COLO668 (cell line): ENCODE measurements at regions not wholly inside any gene's neighbourhood (a gene's known extent, or its start where the extent isn't known, plus 50 kb on each side); places are given as distances from the start of the nearest gene placed in this dataset.
"Not testable (repeated sequence)": the region's sequence is repeated elsewhere in the genome, so short reads cannot be mapped to it uniquely, and the experiment has no call there.

Experiments used
- DNase-seq: peaks from one replicate; lab custom pipeline; 2025; ENCODE audit not compliant: unreplicated experiment; lab: John Stamatoyannopoulos, UW

DNA sequence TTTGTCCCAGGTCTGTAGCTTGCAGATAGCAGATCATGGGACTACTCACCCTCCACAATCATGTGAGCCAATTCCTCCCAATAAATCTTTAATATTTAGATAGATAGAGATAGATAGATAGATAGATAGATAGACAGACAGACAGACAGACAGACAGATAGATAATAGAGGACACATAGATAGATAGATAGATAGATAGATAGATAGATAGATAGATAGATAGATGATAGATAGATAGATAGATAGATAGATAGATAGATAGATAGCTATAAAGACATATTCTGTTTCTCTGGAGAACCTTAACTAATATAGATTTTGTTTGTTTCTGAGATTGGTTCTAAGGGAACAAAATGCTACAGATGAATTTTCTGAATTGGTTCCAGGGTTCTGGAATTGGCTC is 82.3 kb upstream of the PRDX6 start:
- not testable (repeated sequence) for DNase-seq

DNA sequence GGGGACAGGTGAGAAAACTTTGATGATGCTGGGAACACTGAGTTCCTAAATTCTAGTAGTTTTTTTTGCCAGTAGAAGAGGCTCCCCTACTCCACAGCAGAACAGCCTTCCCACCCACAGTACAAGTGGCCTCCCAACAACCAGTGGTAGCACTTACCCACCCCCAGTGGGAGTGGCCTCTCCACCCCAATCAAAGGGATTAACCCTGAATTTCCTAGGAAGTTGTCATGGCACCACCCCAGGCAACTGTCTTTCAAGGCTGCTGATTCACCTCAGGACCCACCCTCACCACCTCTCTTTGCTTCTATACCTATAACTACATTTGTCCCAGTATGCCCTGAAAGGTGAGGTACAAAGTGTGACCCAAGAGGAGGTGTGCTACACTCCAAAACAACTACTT is 81.4 kb upstream of the PRDX6 start:
- no peak for DNase-seq

DNA sequence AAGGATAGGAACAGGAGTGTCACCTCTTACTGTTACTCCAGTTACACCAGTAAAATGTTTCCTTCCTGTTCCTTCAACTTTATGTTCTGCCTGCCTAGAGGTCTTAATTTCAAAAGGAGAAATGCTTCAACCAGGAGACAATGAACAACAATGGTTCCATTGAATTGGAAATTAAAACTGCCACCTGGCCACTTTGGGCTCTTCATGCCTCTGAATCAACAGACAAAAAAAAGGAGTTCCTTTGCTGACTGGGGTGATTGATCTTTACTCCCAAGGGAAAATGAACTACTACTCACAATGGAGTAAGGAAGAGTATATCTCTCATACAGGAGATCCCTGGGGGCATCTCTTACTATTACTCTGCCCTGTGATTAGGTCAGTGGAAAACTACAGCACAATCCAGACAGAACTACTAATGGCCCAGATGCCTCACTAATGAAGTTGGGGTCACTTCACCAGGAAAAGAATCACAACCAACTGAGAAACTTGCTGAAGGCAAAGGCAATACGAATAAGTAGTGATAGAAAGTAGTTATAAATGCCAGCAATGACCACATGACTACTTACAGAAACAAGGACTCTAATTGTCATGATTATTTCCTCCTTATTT is 76.6 kb upstream of the PRDX6 start:
- no peak for DNase-seq

DNA sequence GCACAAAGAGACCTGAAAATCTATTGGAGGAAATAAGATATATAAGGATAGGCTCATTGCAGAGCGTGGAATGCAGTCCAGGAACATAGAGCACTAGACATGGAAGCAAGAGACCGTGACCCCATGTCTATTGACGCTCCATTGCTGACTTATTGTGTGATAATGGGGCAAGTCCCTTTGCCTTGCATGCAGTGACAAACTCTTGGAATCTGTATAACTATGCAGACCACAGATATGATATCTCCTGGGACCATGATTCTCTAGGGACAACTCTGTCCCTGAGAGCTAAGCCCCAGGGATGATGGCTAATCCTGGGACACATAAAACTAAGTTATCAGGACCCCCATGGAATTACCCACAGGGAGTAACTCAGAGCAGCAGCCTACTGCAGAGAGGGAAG is 73.1 kb upstream of the PRDX6 start:
- DNase-seq = no peak

DNA sequence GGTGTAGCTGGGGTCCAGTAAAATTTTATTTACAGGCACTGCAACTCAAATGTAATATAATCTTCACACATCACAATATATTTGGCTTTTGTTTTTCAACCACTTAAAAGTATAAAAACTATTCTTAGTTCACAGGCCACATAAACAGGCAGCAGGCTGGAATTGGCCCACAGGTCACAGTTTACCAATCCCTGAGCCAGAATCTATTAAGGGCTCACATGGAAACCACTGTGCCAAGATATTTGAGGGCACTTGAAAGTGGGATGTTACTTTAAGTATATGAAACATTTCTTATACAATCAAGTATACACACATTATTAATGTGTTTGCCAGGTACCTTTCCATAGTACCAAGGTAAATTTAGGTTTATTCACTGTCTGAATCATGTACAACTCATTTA is 71.9 kb upstream of the PRDX6 start:
- no peak for DNase-seq

DNA sequence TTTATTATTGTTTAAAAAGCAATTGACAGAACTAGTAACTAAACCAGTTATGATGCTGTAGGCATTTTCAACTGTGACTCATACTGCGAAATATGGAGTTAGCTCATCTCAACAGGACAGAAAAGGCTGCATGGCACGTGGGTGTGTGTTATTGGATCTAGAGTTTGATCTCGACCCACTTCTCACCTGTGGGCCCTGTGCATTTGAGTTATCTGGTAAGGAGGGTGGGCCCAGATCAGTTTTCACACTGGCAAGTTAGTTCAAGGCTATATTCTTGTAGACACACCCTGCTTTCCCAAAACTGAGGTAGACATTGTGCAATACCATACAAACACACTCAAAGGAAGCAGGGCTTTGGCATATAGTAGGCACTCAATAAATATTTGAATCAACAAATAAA is 71.3 kb upstream of the PRDX6 start:
- DNase-seq = no peak

DNA sequence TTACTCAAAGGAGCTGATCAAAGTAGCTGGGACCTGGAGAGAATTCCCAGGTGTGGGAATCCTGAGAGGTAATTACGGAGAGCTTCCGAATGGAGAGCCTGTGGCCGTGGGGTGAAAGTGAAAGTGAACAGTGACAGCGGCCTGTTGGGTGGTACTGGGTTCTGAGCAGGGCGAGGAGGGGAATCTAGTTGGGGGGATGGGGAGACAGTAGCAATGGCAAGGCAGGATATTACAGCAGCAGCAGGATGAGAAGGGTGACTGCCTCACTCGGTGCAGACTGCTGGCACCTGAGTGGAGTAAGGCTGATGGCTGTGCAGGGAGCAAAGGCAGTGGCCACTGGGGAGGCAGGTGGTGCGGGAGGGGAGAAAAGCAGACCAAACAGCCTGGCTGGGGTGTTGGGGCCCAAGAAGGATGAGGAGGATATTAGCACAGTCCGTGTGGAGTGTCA is 70.3 kb upstream of the PRDX6 start:
- no peak for DNase-seq

DNA sequence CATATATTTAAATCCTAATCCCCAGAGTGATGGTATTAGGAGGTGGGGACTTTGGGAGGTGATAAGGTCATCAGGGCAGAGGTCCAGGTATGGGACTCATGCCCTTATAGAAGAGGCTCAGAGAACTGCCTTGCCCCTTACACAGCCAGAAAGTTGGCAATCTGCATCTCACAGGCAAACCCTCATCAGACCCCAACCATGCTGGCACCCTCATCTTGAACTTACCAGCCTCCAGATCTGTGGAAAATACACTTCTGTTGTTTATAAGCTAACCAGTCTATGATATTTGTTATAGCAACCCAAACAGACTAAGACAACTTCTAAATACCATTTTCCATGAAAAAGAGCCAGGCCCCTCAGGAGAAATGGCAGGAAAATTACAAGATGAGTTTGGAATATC is 69.3 kb upstream of the PRDX6 start:
- no peak for DNase-seq

DNA sequence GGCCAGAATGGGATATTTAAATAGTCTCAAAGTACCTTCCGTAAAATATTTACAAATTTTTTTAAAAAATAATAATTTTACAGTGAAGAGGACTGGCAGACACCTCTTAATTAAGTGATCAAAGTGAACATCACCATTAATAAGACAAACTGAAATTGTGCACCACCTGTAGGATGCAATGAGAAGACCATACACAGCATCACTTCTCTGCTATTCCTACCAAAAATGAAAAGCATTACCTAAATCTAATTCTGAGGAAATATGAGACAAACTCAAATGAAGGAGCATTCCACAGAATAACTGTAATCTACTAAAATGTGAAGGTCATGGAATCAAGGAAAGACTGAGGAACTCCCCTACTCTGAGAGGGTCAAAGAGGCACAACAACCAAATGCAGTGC is 68.2 kb upstream of the PRDX6 start:
- no peak for DNase-seq

DNA sequence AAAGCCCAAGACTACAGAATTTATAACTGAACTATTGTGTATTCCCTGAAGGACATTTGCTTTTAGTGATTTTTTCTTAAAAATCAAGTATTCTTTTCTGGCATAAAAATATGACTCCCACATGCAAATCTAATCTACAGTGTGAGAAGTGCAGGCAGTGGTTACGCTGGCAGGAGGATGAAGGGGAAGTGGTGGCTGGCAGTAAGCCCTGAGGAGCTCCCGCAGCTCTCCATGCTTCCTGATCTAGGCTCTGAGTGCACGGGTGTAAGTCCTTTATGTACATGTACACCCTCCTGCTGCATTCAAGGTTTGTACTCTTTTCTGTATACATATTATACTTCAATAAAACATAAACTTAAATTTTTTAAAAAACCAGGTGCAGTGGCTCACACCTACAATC is 67.5 kb upstream of the PRDX6 start:
- no peak for DNase-seq

DNA sequence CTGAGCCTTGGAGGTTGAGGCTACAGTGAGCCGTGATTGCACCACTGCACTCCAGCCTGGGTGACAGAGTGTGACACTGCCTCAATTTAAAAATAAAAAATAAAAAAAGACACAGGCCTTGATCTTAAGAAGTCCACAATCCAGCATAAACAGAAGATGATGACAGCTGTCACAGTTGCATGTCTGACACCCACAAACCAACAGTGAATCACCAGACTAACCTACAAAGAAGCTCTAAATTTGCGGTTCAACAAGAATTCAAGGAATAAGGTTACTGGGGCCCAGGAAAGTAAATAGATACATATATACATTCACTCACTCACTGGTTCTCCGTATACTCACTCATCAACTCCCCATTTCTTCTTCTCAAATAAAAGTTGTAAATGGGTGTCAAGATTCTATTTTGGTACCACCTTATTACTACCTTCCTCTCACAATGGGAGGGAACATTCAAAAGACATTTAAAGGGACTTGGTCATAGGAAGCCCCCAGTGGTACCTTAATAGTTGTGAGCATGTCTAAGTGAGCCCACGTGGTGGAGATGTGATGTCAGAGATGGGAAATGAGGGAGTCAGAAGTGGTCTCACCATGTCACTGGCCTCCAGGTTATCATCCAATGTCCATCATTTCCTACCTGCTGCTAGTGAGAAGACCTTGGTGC is 66.9 kb upstream of the PRDX6 start:
- DNase-seq = no peak

DNA sequence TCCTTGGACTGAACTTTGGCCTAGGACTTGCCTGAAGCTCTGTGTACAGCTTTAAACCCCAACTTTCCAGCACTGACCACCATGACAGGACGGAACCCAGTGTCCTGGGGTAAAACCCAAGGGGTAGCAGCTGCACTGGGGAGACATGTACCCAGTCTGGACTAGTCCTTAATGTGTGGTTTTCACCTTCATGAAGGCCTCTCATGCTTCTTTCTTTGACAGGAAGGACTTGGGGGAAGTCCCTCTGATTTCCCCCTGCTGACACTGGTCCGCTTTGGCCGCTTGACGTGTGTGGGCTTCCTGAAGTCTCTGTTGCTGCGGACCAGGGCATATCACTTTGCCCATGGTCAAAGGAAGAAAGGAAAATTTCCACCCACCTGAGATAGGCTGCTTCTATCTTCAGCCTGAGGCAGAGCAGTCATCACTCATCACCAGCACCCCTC is 66.3 kb upstream of the PRDX6 start:
- no peak for DNase-seq

DNA sequence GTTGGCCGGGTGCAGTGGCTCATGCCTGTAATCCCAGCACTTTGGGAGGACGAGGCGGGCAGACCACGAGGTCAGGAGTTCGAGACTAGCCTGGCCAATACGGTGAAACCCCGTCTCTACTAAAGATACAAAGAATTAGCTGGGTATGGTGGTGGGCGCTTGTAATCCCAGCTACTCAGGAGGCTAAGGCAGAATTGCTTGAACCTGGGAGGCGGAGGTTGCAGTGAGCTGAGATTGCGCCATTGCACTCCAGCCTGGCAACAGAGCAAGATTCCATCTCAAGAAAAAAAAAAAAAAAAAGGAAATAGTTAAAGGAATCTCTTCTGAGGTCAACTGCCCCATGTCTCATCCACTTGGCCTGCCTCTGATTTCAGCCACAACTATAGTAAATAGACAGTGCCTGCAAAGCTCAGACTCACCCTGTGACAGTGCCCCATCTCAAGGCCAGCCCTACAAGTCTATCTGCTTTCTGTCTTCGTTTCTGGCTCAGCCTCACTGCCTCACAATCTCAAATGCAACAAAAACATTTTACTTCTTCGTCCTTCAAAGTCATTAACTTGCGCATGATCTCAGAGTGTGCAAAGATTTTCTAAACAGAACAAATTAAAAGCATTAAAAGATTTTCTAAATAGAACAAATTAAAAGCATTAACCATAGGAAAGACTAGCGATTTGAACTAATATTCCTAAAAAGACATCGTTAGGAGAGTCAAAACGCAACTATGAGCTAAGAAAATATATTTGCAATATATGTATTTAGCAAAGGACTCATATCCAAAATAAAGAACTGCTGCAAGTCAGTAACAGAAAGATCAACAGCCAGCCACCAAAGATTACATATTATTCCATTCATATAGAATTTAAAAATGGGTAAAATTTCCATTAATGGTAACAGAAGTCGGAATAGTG is 65.0 kb upstream of the PRDX6 start:
- DNase-seq = no peak

DNA sequence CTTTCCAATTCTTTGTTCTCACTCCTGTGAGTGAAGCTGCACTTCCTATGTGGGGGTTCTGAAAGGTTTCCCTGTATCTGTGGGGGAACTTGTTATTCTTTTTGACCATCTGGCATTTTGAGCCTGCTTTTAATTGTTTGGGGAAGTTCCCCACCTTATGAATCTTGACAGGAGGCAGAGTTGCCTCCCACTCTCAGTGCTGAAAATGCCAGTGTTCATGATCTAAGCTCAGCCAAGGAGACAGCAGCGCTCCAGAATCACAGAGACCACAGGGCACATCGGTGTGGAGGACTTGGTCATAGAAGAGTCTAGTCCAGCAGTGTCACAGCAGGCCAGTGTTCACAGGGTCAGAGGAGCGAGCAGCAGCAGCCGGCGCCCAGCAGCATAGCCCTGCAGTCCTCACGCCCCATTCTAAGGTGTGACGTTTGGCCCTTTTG is 63.8 kb upstream of the PRDX6 start:
- DNase-seq = no peak

DNA sequence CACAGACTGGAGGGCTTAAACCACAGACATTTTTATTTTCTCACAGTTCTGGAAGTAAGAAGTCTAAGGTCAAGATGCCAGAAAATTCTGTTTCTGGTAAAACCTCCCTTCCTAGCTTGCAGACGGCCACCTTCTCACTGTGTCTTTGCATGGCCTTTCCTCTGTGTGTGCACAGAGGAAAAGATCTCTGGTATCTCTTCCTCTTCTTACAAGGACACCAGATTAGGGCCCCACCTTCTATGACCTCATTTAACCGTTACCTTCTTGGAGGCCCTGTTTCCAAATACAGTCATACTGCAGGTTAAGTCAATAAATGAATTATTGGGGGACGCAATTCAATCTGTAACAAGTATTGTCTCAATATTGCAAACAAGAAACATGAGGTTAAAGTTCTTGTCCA is 63.0 kb upstream of the PRDX6 start:
- DNase-seq = no peak

DNA sequence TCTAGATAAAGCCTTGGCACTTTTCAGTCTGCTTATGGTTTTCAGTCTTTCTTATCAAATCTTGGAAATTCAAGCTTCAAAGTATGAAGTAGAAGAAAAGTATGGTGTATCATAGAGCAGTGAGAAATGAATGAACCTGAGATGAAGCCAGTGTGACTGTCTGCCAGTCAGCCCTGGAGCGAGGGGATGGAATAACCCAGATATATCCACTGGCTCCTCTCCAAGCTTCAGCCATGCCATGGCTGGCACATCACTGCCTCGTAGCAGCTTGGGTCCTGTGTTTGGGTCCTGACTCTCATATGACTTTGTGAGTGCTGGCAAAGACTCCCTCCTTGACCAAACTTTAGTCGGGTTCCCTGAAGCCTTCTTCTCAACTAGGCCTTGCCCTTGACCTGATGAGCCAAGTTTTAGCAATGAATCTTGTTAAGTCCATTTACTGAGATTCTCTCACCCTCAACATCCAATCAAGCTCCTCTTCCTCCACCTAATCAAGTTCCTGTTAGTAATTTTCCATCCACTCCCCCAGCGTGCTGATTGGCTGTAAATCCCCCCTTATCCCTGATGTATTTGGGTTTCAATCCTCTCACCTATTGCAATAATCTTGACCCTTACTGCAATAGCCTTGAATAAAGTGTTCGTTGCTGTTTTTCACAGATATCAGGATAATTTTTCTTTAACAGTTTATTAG is 62.5 kb upstream of the PRDX6 start:
- no peak for DNase-seq

DNA sequence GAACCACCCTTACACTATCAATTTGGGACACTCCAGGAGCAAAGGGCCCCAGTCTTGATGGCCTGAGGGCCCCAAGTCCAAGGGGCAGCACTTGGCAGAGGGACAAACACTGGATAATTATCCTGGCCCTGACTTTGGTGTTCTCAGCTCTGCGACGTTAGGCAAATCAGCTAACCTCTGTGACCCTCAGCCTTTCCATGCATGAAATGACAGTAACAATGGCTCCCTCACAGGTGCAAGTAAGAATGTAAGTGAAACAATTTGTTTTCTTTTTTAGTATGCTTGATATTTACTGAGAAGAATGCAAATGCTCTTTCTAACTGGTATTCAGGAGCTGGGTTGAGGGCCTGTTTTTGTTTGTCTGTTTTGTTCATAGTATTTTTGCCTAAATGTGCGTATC is 61.6 kb upstream of the PRDX6 start:
- DNase-seq = no peak

DNA sequence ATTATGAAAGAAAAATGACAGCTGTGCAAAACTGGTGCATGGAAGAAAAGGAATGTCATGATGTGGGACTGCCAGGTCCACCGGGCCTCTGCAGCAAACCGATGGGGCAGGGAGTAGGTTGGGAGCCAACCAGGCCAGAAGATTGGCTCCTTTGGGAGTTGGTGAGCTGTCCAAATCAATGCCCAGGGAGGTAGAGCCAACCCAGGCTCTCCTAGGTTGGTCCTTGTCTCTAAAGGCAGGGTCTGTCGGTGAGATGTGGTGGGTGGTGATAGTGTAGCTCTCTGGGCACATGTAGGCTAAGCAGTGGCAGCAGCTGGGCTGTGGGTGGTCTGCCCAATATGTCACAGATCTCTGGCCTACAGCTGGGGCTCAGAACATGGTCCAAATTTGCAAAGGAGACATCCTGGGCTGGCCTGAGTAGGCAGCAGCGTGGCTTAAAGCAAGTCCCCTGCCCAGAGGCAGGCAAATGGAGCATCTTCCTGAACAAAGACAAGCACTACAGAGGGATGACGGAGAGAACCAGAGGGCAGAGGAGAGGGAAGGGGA is 61.2 kb upstream of the PRDX6 start:
- DNase-seq = no peak

DNA sequence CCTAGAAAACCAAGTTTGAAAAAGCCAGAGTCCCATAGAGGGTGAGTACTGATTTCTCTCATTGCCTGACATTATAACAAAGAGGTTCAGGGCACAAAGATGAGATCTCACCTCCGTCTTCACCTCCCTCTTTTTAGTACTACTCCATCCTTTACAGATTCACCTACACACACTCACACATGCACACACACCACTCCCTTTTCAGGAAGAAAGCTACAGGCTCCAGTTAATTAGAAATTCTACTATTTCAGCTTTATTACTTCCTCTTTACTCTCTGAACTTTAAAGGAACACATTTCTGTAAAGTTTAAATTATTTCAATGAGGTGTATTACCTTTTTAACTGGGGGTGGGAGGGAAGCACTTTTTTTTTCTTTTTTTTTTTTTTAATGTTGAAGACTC is 59.6 kb upstream of the PRDX6 start:
- no peak for DNase-seq

DNA sequence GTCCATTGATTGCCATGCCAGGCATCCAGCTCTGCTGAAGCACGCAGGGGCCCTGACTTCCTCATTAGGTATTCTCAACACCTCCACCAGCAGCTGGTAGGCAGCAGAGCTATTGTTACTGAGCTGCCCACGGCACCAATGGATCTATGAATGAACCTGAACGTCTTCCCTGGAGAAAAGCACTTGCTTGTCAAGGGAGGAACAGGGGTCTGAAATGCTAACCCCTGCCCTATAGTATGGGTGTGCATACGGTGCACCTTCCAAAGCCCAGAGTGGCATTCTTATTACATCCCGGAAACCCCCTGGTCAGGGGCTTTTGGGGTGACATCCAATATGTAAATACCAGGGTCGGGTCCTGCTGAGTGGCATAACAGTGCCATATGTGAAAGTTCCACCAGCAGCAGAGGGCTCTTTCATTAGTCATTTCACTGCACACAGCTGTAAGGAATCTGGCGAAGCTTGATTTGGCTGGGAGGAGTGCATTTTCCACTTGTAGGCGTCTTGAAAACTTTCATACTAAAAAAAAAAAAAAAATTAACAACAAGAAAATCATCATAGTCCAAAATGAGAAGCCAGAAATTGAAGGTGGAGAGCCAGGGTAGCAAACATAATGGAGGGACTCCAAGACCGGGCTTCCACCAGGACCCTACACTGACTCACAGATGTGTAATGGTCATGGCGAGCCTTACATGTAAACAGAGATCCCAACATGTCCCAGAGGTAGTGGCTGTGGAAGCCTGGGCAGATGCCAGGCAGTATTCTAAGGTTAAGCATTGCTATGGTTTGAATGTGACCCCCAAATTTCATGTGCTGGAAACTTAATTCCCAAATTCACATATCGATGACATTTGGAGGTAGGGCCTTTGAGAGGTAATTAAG is 58.8 kb upstream of the PRDX6 start:
- no peak for DNase-seq
